OCI-LY1 (cell line): ENCODE measurements at regions not wholly inside any gene's neighbourhood (a gene's known extent, or its start where the extent isn't known, plus 50 kb on each side); places are given as distances from the start of the nearest gene placed in this dataset.

Source experiments
- CTCF ChIP-seq: fragments of 200-600 bp; sonication (generic), shearing (Covaris generic); IDR thresholded peaks from 2 replicates; pipeline ENCODE4 v1.5.1; 2017; ENCODE audit warnings: mild to moderate bottlenecking, antibody characterized with exemption, low read length, moderate library complexity, mixed read lengths
- EZH2 ChIP-seq: fragments of 200-600 bp; sonication (generic), shearing (Covaris generic); IDR thresholded peaks from 2 replicates; pipeline ENCODE4 v1.8.0; 2017; ENCODE audit warnings: borderline replicate concordance, mixed run types, mild to moderate bottlenecking, antibody characterized with exemption, low read length, moderate library complexity, mixed read lengths

- TF ChIP-seq CTCF (0 out of 2 replicates have a peak, but pooled peaks have one; percentile 6), EZH2 (no peak)
Observed at GRCh38 chr13:107994137-107994536, 221.2 kb downstream of the LIG4 start.
